Epithelial cell of esophagus (primary cell): ENCODE measurements at regions not wholly inside any gene's neighbourhood (a gene's known extent, or its start where the extent isn't known, plus 50 kb on each side); places are given as distances from the start of the nearest gene placed in this dataset.

Experiments used
- DNase-seq: peaks from one replicate; pipeline ENCODE4 v3.0.0; 2010; ENCODE audit warnings: low read depth
- H3K4me3 ChIP-seq: 2 replicates; pipeline ENCODE4 v1.5.1; 2011; ENCODE audit warnings: mild to moderate bottlenecking, low read length, control low read depth
- TF ChIP-seq, protein P1 (sequence below): IDR thresholded peaks from 2 replicates; pipeline ENCODE4 v1.5.1; 2011; ENCODE audit warnings: low read depth, mild to moderate bottlenecking, low read length, control low read depth, inconsistent platforms; ENCODE audit not compliant: insufficient read depth; ENCODE audit errors: missing control alignments

GRCh38 chr13:99737481-99738245 is 233.9 kb downstream of the ZIC5 start:
- DNase-seq, result no peak
- TF ChIP-seq, protein P1, sequence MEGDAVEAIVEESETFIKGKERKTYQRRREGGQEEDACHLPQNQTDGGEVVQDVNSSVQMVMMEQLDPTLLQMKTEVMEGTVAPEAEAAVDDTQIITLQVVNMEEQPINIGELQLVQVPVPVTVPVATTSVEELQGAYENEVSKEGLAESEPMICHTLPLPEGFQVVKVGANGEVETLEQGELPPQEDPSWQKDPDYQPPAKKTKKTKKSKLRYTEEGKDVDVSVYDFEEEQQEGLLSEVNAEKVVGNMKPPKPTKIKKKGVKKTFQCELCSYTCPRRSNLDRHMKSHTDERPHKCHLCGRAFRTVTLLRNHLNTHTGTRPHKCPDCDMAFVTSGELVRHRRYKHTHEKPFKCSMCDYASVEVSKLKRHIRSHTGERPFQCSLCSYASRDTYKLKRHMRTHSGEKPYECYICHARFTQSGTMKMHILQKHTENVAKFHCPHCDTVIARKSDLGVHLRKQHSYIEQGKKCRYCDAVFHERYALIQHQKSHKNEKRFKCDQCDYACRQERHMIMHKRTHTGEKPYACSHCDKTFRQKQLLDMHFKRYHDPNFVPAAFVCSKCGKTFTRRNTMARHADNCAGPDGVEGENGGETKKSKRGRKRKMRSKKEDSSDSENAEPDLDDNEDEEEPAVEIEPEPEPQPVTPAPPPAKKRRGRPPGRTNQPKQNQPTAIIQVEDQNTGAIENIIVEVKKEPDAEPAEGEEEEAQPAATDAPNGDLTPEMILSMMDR, result no peak
- no peak overlapping the region for H3K4me3 ChIP-seq

- TF ChIP-seq, protein P1, result no peak
- H3K4me3 ChIP-seq, result no peak overlapping the region
- no peak for DNase-seq
These were observed 235.0 kb downstream of the ZIC5 start for GRCh38 chr13:99736541-99736940.

- H3K4me3 ChIP-seq, result no peak overlapping the region
- no peak for DNase-seq
- TF ChIP-seq, protein P1, result no peak
These were observed 232.9 kb downstream of the TM9SF2 start for GRCh38 chr13:99734013-99734693.

DNA sequence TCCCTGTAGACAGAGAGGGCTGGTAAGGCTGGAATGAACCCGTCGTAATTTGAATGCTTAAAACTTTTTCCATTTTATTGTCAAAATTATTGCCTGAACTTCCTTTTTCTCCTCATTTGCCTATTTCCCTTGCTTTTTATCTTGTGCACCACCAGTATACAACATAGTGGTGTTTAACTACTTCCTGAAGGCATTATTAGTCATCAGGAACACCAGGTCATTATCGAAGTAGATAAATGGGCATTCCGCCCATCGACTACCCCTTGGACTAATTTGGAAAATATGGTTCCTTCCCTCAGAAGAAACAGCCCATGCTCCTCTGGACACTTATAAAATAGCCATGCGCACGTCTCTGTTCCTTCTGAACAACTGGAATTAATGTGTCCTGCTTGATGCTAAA is 232.1 kb downstream of the TM9SF2 start:
- H3K4me3 ChIP-seq, result no peak overlapping the region
- TF ChIP-seq, protein P1, result no peak
- DNase-seq, result no peak

DNA sequence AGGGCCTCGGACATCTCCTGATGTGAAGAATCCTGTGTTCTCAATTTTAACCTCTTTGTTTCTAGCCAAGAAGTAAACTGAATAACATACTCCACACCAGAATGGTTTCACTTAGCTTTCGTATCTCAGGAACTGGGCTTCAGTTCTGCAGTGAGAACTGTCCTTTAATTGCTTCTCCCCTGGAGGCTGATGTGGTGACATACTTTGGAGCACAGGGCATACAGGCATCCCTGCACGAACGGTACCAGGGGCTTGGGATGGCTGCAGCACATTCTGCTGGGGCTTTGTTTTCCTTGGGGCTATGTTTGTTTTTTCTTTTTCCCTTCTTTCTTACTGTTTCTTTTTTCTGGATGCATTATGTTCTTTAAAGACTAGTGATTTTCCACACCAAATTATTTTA is 230.5 kb downstream of the TM9SF2 start:
- DNase-seq, result no peak
- TF ChIP-seq, protein P1, result no peak
- no peak overlapping the region for H3K4me3 ChIP-seq

GRCh38 chr13:99730403-99730802 is 229.1 kb downstream of the TM9SF2 start:
- H3K4me3 ChIP-seq, result no peak overlapping the region
- no peak for DNase-seq
- TF ChIP-seq, protein P1, result no peak
